HG03060 (cell line): ENCODE measurements at regions not wholly inside any gene's neighbourhood (a gene's known extent, or its start where the extent isn't known, plus 50 kb on each side); places are given as distances from the start of the nearest gene placed in this dataset.
A peak's percentile ranks its signal among the peaks of the same experiment; 100 is the strongest.

Source experiments
- ATAC-seq: cut with Tn5 transposase; IDR thresholded peaks from one replicate; pipeline ENCODE4 v1.9.1; 2021; ENCODE audit warnings: low read depth, moderate number of reproducible peaks; ENCODE audit not compliant: unreplicated experiment

DNA sequence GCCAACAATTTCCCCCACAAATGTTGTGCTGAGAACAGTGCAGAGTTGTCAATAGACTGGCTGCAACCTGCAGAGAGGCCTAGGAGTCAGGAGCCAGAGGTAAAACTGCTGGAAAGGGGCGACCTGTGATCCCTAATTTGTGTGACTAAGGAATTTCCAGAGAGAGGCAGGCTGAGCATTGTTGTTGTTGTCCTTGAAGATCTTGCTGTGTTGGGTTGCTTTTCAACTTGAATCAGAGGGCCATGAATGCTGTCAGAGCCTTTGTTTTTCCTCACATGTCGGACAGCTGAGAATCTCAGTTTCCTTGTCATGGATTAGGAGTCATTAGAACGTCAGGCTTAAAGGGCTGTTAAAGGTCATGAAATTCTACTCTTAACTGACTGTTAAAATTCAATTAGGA, 134.6 kb upstream of the ASTN2 start:
- no peak for ATAC-seq

DNA sequence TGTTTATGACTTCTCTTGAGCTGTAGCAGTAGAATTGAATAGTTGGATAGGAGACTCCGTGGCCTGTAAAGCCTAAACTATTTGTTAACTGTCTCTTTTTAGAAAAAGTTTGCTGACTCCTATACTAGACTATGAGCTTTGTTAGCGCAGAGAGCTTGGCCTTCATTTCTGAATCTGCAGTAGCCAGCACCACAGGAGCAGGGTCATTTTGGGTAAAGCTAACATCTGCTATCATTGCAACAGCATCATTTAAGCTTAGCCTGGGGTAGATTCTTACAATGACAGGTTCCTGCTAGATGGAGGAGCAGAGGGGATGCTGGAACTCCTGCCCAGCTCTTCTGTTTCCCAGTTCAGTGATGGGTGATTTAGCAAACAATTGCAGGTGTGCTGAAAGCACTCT, 133.7 kb upstream of the ASTN2 start:
- no peak for ATAC-seq

DNA sequence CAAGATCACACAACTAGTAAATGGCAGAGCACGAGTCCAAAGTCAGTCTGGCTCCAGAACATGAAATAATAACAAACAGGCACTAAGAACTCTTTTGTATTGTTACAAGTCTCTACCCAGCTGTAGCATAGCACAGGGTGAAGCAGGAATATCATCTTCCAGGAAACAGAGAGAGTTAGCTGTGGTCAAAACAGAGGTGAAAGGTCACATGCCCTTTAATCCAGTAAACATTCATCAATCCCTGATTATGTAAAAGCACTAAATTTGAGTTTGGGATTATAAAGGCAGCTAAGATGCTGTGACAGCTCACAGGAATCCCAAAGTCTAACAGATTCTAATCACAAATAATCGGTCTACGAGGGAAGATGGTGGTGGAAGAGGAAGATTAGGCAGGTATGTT, 133.0 kb upstream of the ASTN2 start:
- no peak for ATAC-seq

DNA sequence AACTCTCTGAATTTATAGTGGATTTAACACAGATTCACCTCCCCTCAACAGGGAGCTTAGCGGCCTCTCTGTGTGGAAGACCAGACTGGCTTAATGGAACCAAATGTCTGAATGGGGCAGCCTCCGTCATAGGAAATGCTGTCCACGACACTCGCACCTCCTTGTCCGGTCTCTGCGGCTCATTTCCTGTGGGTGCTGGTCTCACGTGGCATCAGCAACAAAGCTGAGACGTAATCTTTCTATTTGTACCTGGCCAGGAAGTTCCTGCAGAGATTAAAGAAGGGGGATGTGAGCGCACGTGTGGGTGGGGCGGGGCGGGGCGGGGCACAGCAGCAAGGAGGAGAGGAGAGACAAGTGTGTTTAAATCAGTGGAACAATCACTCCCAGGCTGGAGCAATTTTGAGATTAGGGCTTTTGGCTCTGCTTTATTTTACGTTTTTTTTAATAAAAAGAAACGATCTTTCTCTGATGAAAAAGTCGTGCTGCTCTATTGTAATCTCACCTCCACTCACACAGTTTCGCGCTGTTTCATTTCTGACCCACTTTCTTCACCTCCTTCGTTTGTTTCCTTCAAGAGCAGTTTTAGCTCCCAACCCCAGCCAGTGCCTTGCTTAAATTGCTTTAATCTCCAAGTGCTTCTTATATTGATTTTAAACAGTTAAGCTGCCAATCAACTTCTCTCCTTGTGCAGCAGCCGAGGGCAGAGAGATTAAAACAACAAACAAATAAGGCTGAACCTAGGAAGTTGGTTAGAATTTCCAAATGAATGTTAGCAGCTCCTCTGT, 132.2 kb upstream of the ASTN2 start:
- ATAC-seq: no peak

DNA sequence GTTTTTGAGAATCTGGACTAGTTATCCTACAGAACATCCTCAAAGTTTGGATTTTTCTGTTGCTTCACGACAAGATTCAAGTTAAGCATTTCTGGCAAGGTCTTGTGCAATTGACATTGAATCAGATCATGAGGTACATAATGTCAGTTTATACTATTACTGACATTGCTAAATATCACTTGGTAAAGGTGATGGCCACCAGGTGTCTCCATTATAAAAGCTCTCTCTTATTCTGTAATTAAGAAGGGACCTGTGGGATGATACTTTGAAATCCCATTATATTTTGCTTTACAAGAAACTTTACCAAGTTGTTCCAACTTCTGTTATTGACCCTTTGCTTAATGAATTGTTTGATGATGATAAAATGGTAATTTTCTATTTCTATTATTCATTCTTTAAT, 131.0 kb upstream of the ASTN2 start:
- no peak for ATAC-seq

GRCh38 chr9:117543089-117543488, 128.2 kb upstream of the ASTN2 start:
- no peak for ATAC-seq

- no peak for ATAC-seq
These were observed 127.2 kb upstream of the ASTN2 start for GRCh38 chr9:117542021-117542420.

DNA sequence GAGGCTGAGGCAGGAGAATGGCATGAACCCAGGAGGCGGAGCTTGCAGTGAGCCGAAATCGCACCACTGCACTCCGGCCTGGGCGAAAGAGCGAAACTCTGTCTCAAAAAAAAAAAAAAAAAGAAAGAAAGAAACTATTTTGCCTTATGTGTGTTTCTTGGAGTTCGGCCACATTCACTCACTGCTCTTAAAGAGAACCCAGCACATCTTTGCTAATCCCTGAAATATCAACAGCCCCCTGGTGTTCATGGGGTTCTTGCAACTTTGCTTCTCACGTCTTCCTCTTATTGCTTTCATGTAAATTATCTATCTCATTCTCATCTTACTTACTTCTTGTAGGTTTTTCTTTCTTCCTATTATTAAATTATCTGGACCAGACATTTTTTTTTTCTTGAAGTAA, 126.3 kb upstream of the ASTN2 start:
- ATAC-seq: no peak

- no peak for ATAC-seq
These were observed 121.1 kb upstream of the ASTN2 start for GRCh38 chr9:117535973-117536372.

DNA sequence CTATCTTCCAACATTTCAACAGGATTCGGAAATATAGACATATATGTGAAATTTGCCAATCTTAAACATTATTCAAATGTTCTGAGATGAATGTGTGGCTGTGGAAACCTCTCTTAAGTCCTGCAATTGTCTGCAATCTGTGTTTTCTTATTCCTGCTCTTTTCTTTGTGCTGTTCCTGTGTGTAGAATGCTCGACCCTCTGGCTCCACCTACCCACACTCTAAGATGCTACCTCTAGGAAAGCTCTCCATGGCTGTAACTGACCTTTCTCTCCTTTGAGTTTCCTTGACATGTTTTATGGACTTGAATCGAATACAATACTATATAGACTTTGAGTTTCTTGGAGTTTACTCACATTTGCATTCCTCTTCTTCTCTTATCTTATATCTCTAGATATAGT, 120.6 kb upstream of the ASTN2 start:
- ATAC-seq: no peak

DNA sequence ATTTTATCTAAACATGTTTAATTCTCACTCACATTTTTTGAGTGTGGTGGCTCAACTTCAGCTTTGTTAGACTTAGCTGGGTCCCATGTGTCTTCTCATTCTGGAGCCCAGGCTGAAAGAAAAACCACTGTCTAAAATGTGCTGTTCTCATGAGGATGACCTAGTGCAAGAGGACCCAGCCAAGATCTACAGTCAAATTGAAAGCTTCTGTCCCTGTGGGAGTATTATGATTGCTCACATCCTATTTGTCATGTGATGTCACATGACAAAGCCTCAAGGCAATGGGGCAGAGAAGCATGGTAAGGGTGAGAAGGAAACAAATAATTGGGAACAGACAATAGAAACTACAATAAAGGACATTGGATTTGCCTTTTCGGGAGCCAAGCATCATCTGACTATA, 113.4 kb upstream of the ASTN2 start:
- peak; percentile 57 for ATAC-seq

- no peak for ATAC-seq
These were observed 111.8 kb upstream of the ASTN2 start for GRCh38 chr9:117526674-117527073.

- no peak for ATAC-seq
These were observed 108.8 kb upstream of the ASTN2 start for GRCh38 chr9:117523531-117524153.

DNA sequence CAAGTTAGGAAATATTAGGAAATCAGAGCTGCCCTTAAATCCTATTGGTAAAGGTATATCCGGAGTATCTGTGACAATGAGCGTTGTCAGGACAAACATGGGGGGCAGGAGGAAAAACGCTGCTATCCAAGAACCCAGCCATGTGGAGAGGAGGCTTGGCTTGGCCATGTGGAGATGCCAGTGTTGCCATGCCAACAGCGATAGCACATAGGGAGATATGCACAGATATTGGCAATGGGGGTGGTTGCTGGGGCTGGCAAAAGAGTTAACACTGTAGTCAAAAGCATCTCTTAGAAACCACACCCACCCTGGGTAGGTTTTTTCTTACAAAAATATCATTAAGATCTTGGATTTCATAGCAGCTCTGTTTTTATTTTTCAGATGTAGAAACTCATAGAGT, 106.4 kb upstream of the ASTN2 start:
- no peak for ATAC-seq

DNA sequence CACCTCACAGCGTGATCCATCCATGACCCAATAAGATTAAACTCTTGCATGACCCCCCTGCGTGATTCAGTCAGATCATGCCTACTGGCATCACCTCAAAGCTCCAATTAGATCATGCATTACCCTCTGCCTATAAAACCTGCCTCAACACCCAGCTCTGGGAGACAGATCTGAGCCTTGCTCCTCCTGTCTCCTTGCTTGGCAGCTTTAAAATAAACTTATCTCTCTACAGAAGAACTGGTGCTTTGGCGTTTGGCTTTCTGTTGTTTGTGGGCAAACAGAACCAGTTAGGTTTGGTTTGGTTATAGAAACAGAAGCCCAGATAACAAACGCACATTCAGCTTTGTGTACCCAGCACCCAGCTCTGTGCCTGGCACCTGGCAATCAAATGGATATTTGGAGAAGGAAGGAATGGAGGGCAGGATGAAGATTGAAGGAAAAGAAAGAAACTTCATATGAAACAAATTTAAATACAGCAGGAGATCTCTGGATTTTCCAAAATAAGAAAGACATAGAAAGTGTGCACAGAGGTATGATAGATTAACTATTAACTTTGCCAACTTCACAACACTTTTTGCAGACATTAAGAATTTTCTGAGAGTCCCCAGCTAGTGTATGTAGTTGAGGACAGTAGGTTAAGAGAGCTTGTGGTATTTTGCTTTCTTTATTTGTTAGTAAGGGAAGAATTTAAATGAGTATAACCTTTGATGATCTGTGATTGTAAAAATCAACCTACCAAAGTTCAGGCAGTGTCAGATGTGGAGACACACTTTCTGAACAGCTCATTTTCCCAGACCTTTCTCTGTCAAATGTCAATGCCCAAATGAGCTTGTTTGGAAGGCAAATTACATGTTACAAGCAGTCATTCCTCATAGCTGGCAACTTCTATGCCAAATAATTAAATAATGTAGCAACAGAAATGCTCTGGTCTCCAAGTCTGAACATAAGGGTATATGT, 102.1 kb upstream of the ASTN2 start:
- ATAC-seq: no peak

DNA sequence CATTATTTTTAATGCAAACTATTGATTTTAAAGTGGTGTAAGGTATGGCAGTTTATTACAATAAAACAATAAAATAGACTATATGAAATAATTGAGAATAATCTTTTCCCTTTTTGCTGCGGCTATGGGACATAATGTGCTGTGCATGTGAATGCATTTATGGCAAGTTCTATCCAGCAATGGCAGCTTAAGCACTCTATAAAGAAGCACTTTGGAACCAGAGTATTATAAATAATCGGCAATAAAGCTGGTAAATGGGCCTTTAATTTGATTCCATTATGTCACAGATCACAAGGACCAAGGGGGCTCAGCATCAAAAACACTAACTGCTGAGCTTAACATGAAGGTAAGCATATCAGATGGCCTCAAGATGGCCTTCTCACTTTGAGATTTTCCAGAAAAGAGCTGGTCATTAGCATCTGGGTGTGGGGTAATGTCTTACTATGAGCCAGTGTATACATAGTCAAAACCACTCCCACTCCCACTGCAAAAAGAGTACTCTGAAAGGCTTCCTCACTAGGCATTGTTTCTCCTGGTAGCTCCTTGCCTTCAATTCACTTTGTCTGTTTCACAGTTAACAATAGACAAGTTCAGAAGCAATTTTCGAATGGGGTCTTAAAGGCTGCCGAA, 97.1 kb upstream of the ASTN2 start:
- ATAC-seq: no peak

DNA sequence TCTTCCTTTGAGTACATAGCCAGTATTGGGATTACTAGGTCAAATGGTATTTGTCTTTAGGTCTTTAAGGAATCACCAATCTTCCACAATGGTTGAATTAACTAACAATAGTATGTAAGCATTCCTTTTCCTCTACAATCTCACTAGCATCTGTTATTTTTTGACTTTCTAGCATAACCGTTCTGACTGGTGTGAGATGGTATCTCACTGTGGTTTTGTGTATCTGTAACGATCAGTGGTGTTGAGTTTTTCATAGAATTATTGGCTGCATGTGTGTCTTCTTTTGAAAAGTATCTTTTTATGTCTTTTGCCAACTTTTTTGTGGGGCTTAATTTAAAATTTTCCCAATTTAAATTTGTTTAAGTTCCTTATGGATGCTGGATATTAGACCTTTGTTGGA, 81.5 kb upstream of the ASTN2 start:
- ATAC-seq: no peak

DNA sequence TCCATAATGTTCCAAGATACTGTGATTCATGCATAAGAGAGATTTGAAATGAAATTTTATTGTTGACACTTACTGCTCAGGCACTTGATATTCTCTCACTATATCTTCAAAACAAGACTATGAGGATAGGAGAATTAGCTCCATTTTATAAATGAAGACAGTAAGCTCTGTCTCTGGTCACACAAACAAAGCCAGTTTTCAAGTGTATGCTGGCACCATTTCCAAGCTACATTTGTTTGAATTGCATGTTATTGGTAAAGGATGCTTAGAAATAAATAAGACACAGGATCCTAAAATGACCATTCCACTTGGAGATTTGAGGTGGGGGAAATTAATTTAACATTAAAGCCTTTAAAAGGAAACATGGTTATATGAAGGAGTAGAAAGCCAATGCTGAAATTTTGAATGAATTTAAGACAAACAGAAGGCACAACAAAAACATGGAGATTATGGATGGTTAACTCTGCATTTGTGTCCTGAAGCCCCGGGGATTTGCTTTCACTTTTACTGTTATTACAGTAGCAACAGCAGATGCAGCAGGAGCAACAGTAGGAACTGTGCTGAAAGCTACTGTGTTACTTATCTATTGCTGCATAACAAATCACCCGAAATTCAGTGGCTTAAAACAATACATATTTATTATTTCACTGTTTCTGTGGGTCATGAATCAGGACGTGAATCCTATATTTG, 79.7 kb upstream of the ASTN2 start:
- ATAC-seq: no peak

GRCh38 chr9:117492476-117492875, 77.6 kb upstream of the ASTN2 start:
- ATAC-seq: no peak

- ATAC-seq: no peak
These were observed 76.6 kb upstream of the ASTN2 start for GRCh38 chr9:117491491-117491890.
